ENCODE measurements at regions not wholly inside any gene's neighbourhood (a gene's known extent, or its start where the extent isn't known, plus 50 kb on each side); places are given as distances from the start of the nearest gene placed in this dataset.

DNA sequence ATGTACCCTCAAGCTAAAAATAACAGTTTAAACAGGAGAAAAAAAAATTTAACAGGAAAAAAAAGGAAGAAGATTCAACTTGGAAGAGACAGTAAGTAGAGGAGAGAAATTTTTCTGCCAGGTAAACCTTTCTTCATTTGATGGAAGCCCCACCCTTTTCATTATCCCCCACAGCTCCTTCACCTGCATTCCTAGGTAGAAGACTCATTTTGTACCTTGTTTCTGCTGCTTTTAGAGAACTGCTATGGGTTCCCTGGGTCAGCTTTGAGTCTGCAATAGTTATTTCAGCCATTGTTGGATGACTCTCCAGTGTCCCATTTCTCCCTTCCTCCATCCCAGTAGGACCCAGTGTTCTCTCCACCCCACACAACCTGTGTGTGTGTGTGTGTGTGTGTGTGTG lies 74.1 kb upstream of the CPEB4 start:
- no peak overlapping the region for H3K23ac ChIP-seq (ENCODE audit: low read depth, low read length)
- no peak overlapping the region for H2AK5ac ChIP-seq (ENCODE audit: low read depth, low read length)
- DNase-seq (no peak), ATAC-seq (ENCODE audit: low read depth) (no peak)
- H4K5ac ChIP-seq (ENCODE audit: low read depth, low read length), result no peak overlapping the region
- H2AK9ac ChIP-seq (replicated peaks; ENCODE audit: low read depth, low read length, poor library complexity), result no peak overlapping the region
- H3K79me1 ChIP-seq (ENCODE audit: low read depth in 1 of 2, low read length in 2 of 2), result no peaks in the 10 kb centered on the region
- H2BK15ac ChIP-seq (ENCODE audit: low read depth, low read length), result no peak overlapping the region
- no peak overlapping the region for H3K4me2 ChIP-seq (ENCODE audit: low read depth, low read length)
- H3K4me1 ChIP-seq (ENCODE audit: control insufficient read depth, insufficient read depth, low read length), result no peaks in the 10 kb centered on the region
- no peak overlapping the region for H2AFZ ChIP-seq (replicated peaks; ENCODE audit: low read length, poor library complexity)
- H4K8ac ChIP-seq (ENCODE audit: low read depth in 2 of 2, low read length in 2 of 2), result no peak overlapping the region
- intact Hi-C loops (cut with micrococcal nuclease), result no loop called here
- no peak overlapping the region for H2BK20ac ChIP-seq (ENCODE audit: low read depth, low read length)
- H3K56ac ChIP-seq (ENCODE audit: extremely low read depth, insufficient read depth, low read length), result no peak overlapping the region
- TF ChIP-seq RCOR1 (IDR thresholded peaks at IDR 0.05; ENCODE audit: insufficient replicate concordance, low read length) (no peak), MXI1 (IDR thresholded peaks at IDR 0.05; ENCODE audit: borderline replicate concordance, low read depth, low read length) (no peak), POLR2A (IDR thresholded peaks at IDR 0.05; ENCODE audit: low read depth, low read length) (no peak), BHLHE40 (IDR thresholded peaks at IDR 0.05; ENCODE audit: low read depth, low read length) (no peak), FOS (IDR thresholded peaks at IDR 0.05; ENCODE audit: low read depth, low read length) (no peak), CEBPB (IDR thresholded peaks at IDR 0.05; ENCODE audit: low read depth, low read length) (no peak)
- TF ChIP-seq, protein P1, sequence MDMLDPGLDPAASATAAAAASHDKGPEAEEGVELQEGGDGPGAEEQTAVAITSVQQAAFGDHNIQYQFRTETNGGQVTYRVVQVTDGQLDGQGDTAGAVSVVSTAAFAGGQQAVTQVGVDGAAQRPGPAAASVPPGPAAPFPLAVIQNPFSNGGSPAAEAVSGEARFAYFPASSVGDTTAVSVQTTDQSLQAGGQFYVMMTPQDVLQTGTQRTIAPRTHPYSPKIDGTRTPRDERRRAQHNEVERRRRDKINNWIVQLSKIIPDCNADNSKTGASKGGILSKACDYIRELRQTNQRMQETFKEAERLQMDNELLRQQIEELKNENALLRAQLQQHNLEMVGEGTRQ (IDR thresholded peaks at IDR 0.05; ENCODE audit: low read depth, low read length), result no peak
- TF ChIP-seq, protein P2, sequence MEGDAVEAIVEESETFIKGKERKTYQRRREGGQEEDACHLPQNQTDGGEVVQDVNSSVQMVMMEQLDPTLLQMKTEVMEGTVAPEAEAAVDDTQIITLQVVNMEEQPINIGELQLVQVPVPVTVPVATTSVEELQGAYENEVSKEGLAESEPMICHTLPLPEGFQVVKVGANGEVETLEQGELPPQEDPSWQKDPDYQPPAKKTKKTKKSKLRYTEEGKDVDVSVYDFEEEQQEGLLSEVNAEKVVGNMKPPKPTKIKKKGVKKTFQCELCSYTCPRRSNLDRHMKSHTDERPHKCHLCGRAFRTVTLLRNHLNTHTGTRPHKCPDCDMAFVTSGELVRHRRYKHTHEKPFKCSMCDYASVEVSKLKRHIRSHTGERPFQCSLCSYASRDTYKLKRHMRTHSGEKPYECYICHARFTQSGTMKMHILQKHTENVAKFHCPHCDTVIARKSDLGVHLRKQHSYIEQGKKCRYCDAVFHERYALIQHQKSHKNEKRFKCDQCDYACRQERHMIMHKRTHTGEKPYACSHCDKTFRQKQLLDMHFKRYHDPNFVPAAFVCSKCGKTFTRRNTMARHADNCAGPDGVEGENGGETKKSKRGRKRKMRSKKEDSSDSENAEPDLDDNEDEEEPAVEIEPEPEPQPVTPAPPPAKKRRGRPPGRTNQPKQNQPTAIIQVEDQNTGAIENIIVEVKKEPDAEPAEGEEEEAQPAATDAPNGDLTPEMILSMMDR (conservative IDR thresholded peaks at IDR 0.05; ENCODE audit: low read depth, low read length), result no peak
- TF ChIP-seq, protein P3, sequence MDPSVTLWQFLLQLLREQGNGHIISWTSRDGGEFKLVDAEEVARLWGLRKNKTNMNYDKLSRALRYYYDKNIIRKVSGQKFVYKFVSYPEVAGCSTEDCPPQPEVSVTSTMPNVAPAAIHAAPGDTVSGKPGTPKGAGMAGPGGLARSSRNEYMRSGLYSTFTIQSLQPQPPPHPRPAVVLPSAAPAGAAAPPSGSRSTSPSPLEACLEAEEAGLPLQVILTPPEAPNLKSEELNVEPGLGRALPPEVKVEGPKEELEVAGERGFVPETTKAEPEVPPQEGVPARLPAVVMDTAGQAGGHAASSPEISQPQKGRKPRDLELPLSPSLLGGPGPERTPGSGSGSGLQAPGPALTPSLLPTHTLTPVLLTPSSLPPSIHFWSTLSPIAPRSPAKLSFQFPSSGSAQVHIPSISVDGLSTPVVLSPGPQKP (IDR thresholded peaks at IDR 0.05; ENCODE audit: borderline replicate concordance, low read depth, low read length), result no peak
- no peak overlapping the region for H2BK5ac ChIP-seq (ENCODE audit: low read depth, low read length, poor library complexity, severe bottlenecking)
- H3K14ac ChIP-seq (replicated peaks; ENCODE audit: low read depth, low read length), result no peak overlapping the region
- no peak overlapping the region for H4K91ac ChIP-seq (ENCODE audit: insufficient read depth, low read depth, low read length)
- H3K36me3 ChIP-seq (ENCODE audit: control insufficient read depth, insufficient read depth, low read length), result no peaks in the 10 kb centered on the region
- H3K9me3 ChIP-seq (ENCODE audit: control insufficient read depth, insufficient read depth, low read length), result no peaks in the 10 kb centered on the region
- H3K9ac ChIP-seq (ENCODE audit: low read depth, low read length), result no peak overlapping the region
- dilution Hi-C loops (cut with HindIII; ENCODE audit: low sequenced_read_pairs, unreplicated experiment), result no loop called here
- in situ Hi-C loops (cut with MboI; ENCODE audit: low sequenced_read_pairs), result no loop called here
- H3K4me3 ChIP-seq (ENCODE audit: insufficient read depth, low read depth, low read length), result no peak overlapping the region
- H2BK120ac ChIP-seq (ENCODE audit: low read depth, low read length), result no peak overlapping the region
- no TSS peak for BruUV-seq (replicated peaks)
- CTCF ChIA-PET, result interaction anchor here (0.8 kb wide), 1 partner anchor 9 kb away, joined by 5 read pairs; no protein-coding TSS in a partner anchor
- no peak overlapping the region for H3K4ac ChIP-seq (ENCODE audit: low read depth, low read length)
- no peaks in the 10 kb centered on the region for H3K9me1 ChIP-seq (ENCODE audit: insufficient read depth, low read length)
- H3K27ac ChIP-seq (ENCODE audit: insufficient read depth, low read length), result no peak overlapping the region
- no peak overlapping the region for H3K18ac ChIP-seq (ENCODE audit: low read depth, low read length)
- no peaks in the 10 kb centered on the region for H4K20me1 ChIP-seq (ENCODE audit: insufficient read depth, low read length)
- no peaks in the 10 kb centered on the region; the same call in 1 of the 2 replicates for H3K27me3 ChIP-seq (ENCODE audit: control insufficient read depth, insufficient read depth, low read length)
- POLR2A ChIA-PET (ENCODE audit: unreplicated experiment), result no interaction called here
